CD4-positive, alpha-beta T cell treated with Interleukin-4 for 4 hours (primary cell): ENCODE measurements at regions not wholly inside any gene's neighbourhood (a gene's known extent, or its start where the extent isn't known, plus 50 kb on each side); places are given as distances from the start of the nearest gene placed in this dataset.

Source experiments
- DNase-seq: peaks from one replicate; pipeline ENCODE4 v3.0.0-alpha.2; 2020

- DNase-seq = no peak
These were observed 138.0 kb upstream of the CPNE8 start for GRCh38 chr12:39043424-39043822.

GRCh38 chr12:39040275-39040674 is 134.9 kb upstream of the CPNE8 start:
- DNase-seq = no peak

GRCh38 chr12:39037115-39037514 is 131.7 kb upstream of the CPNE8 start:
- no peak for DNase-seq

- DNase-seq = no peak
These were observed 130.7 kb upstream of the CPNE8 start for GRCh38 chr12:39036105-39036504.

- DNase-seq = no peak
These were observed 128.4 kb upstream of the CPNE8 start for GRCh38 chr12:39033782-39034181.

- no peak for DNase-seq
These were observed 127.1 kb upstream of the CPNE8 start for GRCh38 chr12:39032448-39032847.

- no peak for DNase-seq
These were observed 126.6 kb upstream of the CPNE8 start for GRCh38 chr12:39032034-39032433.

- no peak for DNase-seq
These were observed 123.0 kb upstream of the CPNE8 start for GRCh38 chr12:39028382-39028781.

GRCh38 chr12:39012870-39013269 is 107.5 kb upstream of the CPNE8 start:
- DNase-seq = no peak

- DNase-seq = no peak
These were observed 105.8 kb upstream of the CPNE8 start for GRCh38 chr12:39011166-39011565.

GRCh38 chr12:39010406-39010805 is 105.0 kb upstream of the CPNE8 start:
- no peak for DNase-seq

GRCh38 chr12:39007619-39008018 is 102.2 kb upstream of the CPNE8 start:
- DNase-seq = no peak

- DNase-seq = no peak
These were observed 100.9 kb upstream of the CPNE8 start for GRCh38 chr12:39006286-39006685.

- no peak for DNase-seq
These were observed 100.3 kb upstream of the CPNE8 start for GRCh38 chr12:39005671-39006070.

- no peak for DNase-seq
These were observed 98.3 kb upstream of the CPNE8 start for GRCh38 chr12:39003541-39004155.

GRCh38 chr12:39000370-39000769 is 95.0 kb upstream of the CPNE8 start:
- no peak for DNase-seq

- DNase-seq = no peak
These were observed 93.6 kb upstream of the CPNE8 start for GRCh38 chr12:38998887-38999482.

GRCh38 chr12:38995249-38995648 is 89.9 kb upstream of the CPNE8 start:
- no peak for DNase-seq

GRCh38 chr12:38985961-38986360 is 80.6 kb upstream of the CPNE8 start:
- DNase-seq = no peak

GRCh38 chr12:38984388-38984787 is 79.0 kb upstream of the CPNE8 start:
- DNase-seq = no peak

GRCh38 chr12:38983117-38983571 is 77.8 kb upstream of the CPNE8 start:
- DNase-seq = no peak

GRCh38 chr12:38977132-38977531 is 71.7 kb upstream of the CPNE8 start:
- DNase-seq = no peak

GRCh38 chr12:38969706-38970105 is 64.3 kb upstream of the CPNE8 start:
- no peak for DNase-seq

- no peak for DNase-seq
These were observed 56.3 kb upstream of the CPNE8 start for GRCh38 chr12:38961683-38962082.

GRCh38 chr12:38961012-38961411 is 55.6 kb upstream of the CPNE8 start:
- no peak for DNase-seq
